ENCODE measurements at regions not wholly inside any gene's neighbourhood (a gene's known extent, or its start where the extent isn't known, plus 50 kb on each side); places are given as distances from the start of the nearest gene placed in this dataset.
"Not testable (repeated sequence)": the region's sequence is repeated elsewhere in the genome, so short reads cannot be mapped to it uniquely, and the experiment has no call there.

- DNase-seq (ENCODE audit: low spot score), result no peak
These were observed 366.8 kb upstream of the UMPS start for GRCh38 chr3:124363476-124363875.

GRCh38 chr3:124364317-124365020, 365.8 kb upstream of the UMPS start:
- DNase-seq (ENCODE audit: low spot score), result no peak

- DNase-seq (ENCODE audit: low spot score), result not testable (repeated sequence)
These were observed 363.6 kb upstream of the UMPS start for GRCh38 chr3:124366655-124367054.

GRCh38 chr3:124372775-124373174, 357.5 kb upstream of the UMPS start:
- DNase-seq (ENCODE audit: low spot score), result no peak

- DNase-seq (ENCODE audit: low spot score), result no peak
These were observed 356.7 kb upstream of the UMPS start for GRCh38 chr3:124373524-124373923.

GRCh38 chr3:124374583-124374982, 355.7 kb upstream of the UMPS start:
- no peak for DNase-seq (ENCODE audit: low spot score)

- no peak for DNase-seq (ENCODE audit: low spot score)
These were observed 348.5 kb upstream of the UMPS start for GRCh38 chr3:124381575-124382333.

- DNase-seq (ENCODE audit: low spot score), result no peak
These were observed 347.2 kb upstream of the UMPS start for GRCh38 chr3:124383051-124383450.

- no peak for DNase-seq (ENCODE audit: low spot score)
These were observed 346.3 kb upstream of the UMPS start for GRCh38 chr3:124383846-124384466.

GRCh38 chr3:124384527-124384926, 345.7 kb upstream of the UMPS start:
- DNase-seq (ENCODE audit: low spot score), result no peak

- no peak for DNase-seq (ENCODE audit: low spot score)
These were observed 344.3 kb upstream of the UMPS start for GRCh38 chr3:124385996-124386395.

GRCh38 chr3:124386996-124387595, 343.2 kb upstream of the UMPS start:
- no peak for DNase-seq (ENCODE audit: low spot score)

GRCh38 chr3:124391774-124392173, 338.5 kb upstream of the UMPS start:
- no peak for DNase-seq (ENCODE audit: low spot score)

GRCh38 chr3:124393340-124393739, 336.9 kb upstream of the UMPS start:
- no peak for DNase-seq (ENCODE audit: low spot score)

GRCh38 chr3:124395162-124395561, 335.1 kb upstream of the UMPS start:
- no peak for DNase-seq (ENCODE audit: low spot score)

- DNase-seq (ENCODE audit: low spot score), result no peak
These were observed 334.5 kb upstream of the UMPS start for GRCh38 chr3:124395584-124396338.

GRCh38 chr3:124396339-124396950, 333.8 kb upstream of the UMPS start:
- no peak for DNase-seq (ENCODE audit: low spot score)

GRCh38 chr3:124397088-124397487, 333.2 kb upstream of the UMPS start:
- DNase-seq (ENCODE audit: low spot score), result no peak

- no peak for DNase-seq (ENCODE audit: low spot score)
These were observed 331.7 kb upstream of the UMPS start for GRCh38 chr3:124398594-124398993.

- DNase-seq (ENCODE audit: low spot score), result no peak
These were observed 328.4 kb upstream of the UMPS start for GRCh38 chr3:124401843-124402242.

GRCh38 chr3:124402791-124403190, 327.5 kb upstream of the UMPS start:
- no peak for DNase-seq (ENCODE audit: low spot score)

GRCh38 chr3:124404621-124405020, 325.6 kb upstream of the UMPS start:
- DNase-seq (ENCODE audit: low spot score), result no peak

Data from hematopoietic multipotent progenitor cell treated with erythropoietin and hydrocortisone succinate and interleukin-3 and kit ligand, for 17 days (in vitro differentiated cells).